Adrenal gland (tissue), 5 donors: ENCODE measurements at regions not wholly inside any gene's neighbourhood (a gene's known extent, or its start where the extent isn't known, plus 50 kb on each side); places are given as distances from the start of the nearest gene placed in this dataset.

Experiments
- CTCF ChIP-seq, 6 experiments: fragments of 450-650 bp in 4 of 6; fragments of 200-600 bp in 2 of 6; sonication (generic) in 1 of 6; IDR thresholded peaks; 1 replicate in 5 of 6; 2 replicates in 1 of 6; pipeline versions ENCODE4 v1.5.1 to v1.8.0; 2016 to 2021; ENCODE audit warnings: antibody characterized with exemption in 6 of 6, mild to moderate bottlenecking in 2 of 6, moderate library complexity in 1 of 6
- POLR2A ChIP-seq, 2 donors: fragments of 450-650 bp; IDR thresholded peaks; one replicate each; pipeline ENCODE4 v1.6.1; 2017; ENCODE audit warnings: antibody characterized with exemption in 2 of 2, mild to moderate bottlenecking in 2 of 2, moderate library complexity in 1 of 2
- donor health status: DM: no; HTN: no; CAD: no.

GRCh38 chr11:70524096-70524922, 126.0 kb downstream of the CTTN start:
- no peak for TF ChIP-seq CTCF (IDR thresholded peaks at IDR 0.05)
- no peak for TF ChIP-seq POLR2A (IDR thresholded peaks at IDR 0.05)
